ENCODE measurements at regions not wholly inside any gene's neighbourhood (a gene's known extent, or its start where the extent isn't known, plus 50 kb on each side); places are given as distances from the start of the nearest gene placed in this dataset.

GRCh38 chr4:132203618-132204017 lies 945.5 kb upstream of the PCDH10 start:
- no peak overlapping the region for H3K9ac ChIP-seq (ENCODE audit: control insufficient read depth, extremely low read depth, insufficient read depth, low read length)
- FAIRE-seq (no peak), DNase-seq (ENCODE audit: low read depth, low spot score) (no peak)
- no peaks in the 10 kb centered on the region for H3K36me3 ChIP-seq (ENCODE audit: control insufficient read depth in 2 of 2, extremely low read depth in 1 of 2, insufficient read depth in 2 of 2, low read length in 2 of 2)
- no peak overlapping the region for H3K27ac ChIP-seq (ENCODE audit: control insufficient read depth, insufficient read depth, low read length)
- TF ChIP-seq EZH2 (IDR thresholded peaks at IDR 0.05; ENCODE audit: low read length) = no peak
- TF ChIP-seq, protein P1, sequence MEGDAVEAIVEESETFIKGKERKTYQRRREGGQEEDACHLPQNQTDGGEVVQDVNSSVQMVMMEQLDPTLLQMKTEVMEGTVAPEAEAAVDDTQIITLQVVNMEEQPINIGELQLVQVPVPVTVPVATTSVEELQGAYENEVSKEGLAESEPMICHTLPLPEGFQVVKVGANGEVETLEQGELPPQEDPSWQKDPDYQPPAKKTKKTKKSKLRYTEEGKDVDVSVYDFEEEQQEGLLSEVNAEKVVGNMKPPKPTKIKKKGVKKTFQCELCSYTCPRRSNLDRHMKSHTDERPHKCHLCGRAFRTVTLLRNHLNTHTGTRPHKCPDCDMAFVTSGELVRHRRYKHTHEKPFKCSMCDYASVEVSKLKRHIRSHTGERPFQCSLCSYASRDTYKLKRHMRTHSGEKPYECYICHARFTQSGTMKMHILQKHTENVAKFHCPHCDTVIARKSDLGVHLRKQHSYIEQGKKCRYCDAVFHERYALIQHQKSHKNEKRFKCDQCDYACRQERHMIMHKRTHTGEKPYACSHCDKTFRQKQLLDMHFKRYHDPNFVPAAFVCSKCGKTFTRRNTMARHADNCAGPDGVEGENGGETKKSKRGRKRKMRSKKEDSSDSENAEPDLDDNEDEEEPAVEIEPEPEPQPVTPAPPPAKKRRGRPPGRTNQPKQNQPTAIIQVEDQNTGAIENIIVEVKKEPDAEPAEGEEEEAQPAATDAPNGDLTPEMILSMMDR (optimal IDR thresholded peaks at IDR 0.05 in 1 of 3, IDR thresholded peaks at IDR 0.05 in 1 of 3, conservative IDR thresholded peaks at IDR 0.05 in 1 of 3; ENCODE audit: extremely low read depth in 1 of 3, insufficient read depth in 2 of 3, low read length in 3 of 3) = no peak
- no peak overlapping the region for H3K4me3 ChIP-seq (ENCODE audit: control insufficient read depth in 2 of 3, extremely low read depth in 1 of 3, insufficient read depth in 2 of 3, low read depth in 1 of 3, low read length in 3 of 3)
- H3K9me3 ChIP-seq (ENCODE audit: control insufficient read depth, low read depth, low read length) = no peaks in the 10 kb centered on the region
- H3K4me1 ChIP-seq (ENCODE audit: control insufficient read depth, extremely low read depth, insufficient read depth, low read length) = no peaks in the 10 kb centered on the region
- H4K20me1 ChIP-seq (ENCODE audit: control insufficient read depth, extremely low read depth, insufficient read depth, low read length) = no peaks in the 10 kb centered on the region
- H3K79me2 ChIP-seq (ENCODE audit: control insufficient read depth, insufficient read depth, low read length) = no peaks in the 10 kb centered on the region
- H3K9me1 ChIP-seq (ENCODE audit: control insufficient read depth, extremely low read depth, insufficient read depth, low read length) = no peaks in the 10 kb centered on the region
- no peaks in the 10 kb centered on the region for H3K27me3 ChIP-seq (ENCODE audit: control insufficient read depth, extremely low read depth, insufficient read depth, low read length)
- no peak overlapping the region for H3K4me2 ChIP-seq (ENCODE audit: control insufficient read depth, extremely low read depth, insufficient read depth, low read depth, low read length)
- dilution Hi-C loops (cut with MboI; ENCODE audit: extremely low pct_ligation_motif_present, low sequenced_read_pairs) = no loop called here
- no peak overlapping the region for H2AFZ ChIP-seq (ENCODE audit: control insufficient read depth, low read length)

GRCh38 chr4:132214519-132214918 lies 934.6 kb upstream of the PCDH10 start:
- no peak for FAIRE-seq
- H3K9me3 ChIP-seq (ENCODE audit: control insufficient read depth, low read depth, low read length) = no peaks in the 10 kb centered on the region
- no peaks in the 10 kb centered on the region for H3K27me3 ChIP-seq (ENCODE audit: control insufficient read depth, extremely low read depth, insufficient read depth, low read length)
- no peak for DNase-seq (ENCODE audit: low read depth, low spot score)
- H3K4me3 ChIP-seq (ENCODE audit: control insufficient read depth in 2 of 3, extremely low read depth in 1 of 3, insufficient read depth in 2 of 3, low read depth in 1 of 3, low read length in 3 of 3) = no peak overlapping the region
- no peak overlapping the region for H3K9ac ChIP-seq (ENCODE audit: control insufficient read depth, extremely low read depth, insufficient read depth, low read length)
- dilution Hi-C loops (cut with MboI; ENCODE audit: extremely low pct_ligation_motif_present, low sequenced_read_pairs) = no loop called here
- H3K9me1 ChIP-seq (ENCODE audit: control insufficient read depth, extremely low read depth, insufficient read depth, low read length) = no peaks in the 10 kb centered on the region
- no peak overlapping the region for H3K4me2 ChIP-seq (ENCODE audit: control insufficient read depth, extremely low read depth, insufficient read depth, low read depth, low read length)
- H3K4me1 ChIP-seq (ENCODE audit: control insufficient read depth, extremely low read depth, insufficient read depth, low read length) = no peaks in the 10 kb centered on the region
- H4K20me1 ChIP-seq (ENCODE audit: control insufficient read depth, extremely low read depth, insufficient read depth, low read length) = no peaks in the 10 kb centered on the region
- no peaks in the 10 kb centered on the region for H3K36me3 ChIP-seq (ENCODE audit: control insufficient read depth in 2 of 2, extremely low read depth in 1 of 2, insufficient read depth in 2 of 2, low read length in 2 of 2)
- H3K79me2 ChIP-seq (ENCODE audit: control insufficient read depth, insufficient read depth, low read length) = no peaks in the 10 kb centered on the region
- no peak overlapping the region for H2AFZ ChIP-seq (ENCODE audit: control insufficient read depth, low read length)
- H3K27ac ChIP-seq (ENCODE audit: control insufficient read depth, insufficient read depth, low read length) = no peak overlapping the region
- no peak for TF ChIP-seq EZH2 (IDR thresholded peaks at IDR 0.05; ENCODE audit: low read length)
- TF ChIP-seq, protein P1 (optimal IDR thresholded peaks at IDR 0.05 in 1 of 3, IDR thresholded peaks at IDR 0.05 in 1 of 3, conservative IDR thresholded peaks at IDR 0.05 in 1 of 3; ENCODE audit: extremely low read depth in 1 of 3, insufficient read depth in 2 of 3, low read length in 3 of 3) = no peak
